Lower leg skin (tissue), 3 donors: ENCODE measurements at regions not wholly inside any gene's neighbourhood (a gene's known extent, or its start where the extent isn't known, plus 50 kb on each side); places are given as distances from the start of the nearest gene placed in this dataset.

Experiments
- POLR2A ChIP-seq, 2 donors: fragments of 450-650 bp; IDR thresholded peaks; one replicate each; pipeline ENCODE4 v1.6.1; 2016 to 2017; ENCODE audit warnings: antibody characterized with exemption in 2 of 2, mild to moderate bottlenecking in 1 of 2, moderate library complexity in 1 of 2
- TF ChIP-seq, protein P1 (sequence below), 3 donors: fragments of 450-650 bp; IDR thresholded peaks; one replicate each; pipeline ENCODE4 v1.5.1; 2016; ENCODE audit warnings: antibody characterized with exemption in 3 of 3, mild to moderate bottlenecking in 3 of 3, moderate library complexity in 2 of 3

DNA sequence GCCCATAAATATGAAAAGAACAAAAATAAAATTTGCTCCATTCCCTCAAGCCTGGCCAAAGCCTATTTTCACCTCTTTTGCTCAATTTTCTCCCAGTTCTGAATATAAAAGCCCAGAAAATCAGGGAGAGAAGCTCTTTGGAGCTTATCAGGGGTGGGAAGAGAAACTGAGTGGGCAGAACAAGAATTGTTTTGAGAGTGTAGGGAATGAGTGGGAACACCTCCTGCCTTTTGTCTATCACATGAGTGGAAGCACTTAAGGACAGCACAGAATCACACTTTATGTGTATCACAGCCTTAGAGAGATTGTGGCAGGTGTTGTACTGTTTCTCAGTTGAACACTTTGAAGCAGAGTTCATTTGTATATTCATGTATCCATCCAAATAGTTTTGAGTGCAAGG lies 139.2 kb upstream of the HMHB1 start:
- no peak for TF ChIP-seq POLR2A (IDR thresholded peaks at IDR 0.05)
- TF ChIP-seq, protein P1, sequence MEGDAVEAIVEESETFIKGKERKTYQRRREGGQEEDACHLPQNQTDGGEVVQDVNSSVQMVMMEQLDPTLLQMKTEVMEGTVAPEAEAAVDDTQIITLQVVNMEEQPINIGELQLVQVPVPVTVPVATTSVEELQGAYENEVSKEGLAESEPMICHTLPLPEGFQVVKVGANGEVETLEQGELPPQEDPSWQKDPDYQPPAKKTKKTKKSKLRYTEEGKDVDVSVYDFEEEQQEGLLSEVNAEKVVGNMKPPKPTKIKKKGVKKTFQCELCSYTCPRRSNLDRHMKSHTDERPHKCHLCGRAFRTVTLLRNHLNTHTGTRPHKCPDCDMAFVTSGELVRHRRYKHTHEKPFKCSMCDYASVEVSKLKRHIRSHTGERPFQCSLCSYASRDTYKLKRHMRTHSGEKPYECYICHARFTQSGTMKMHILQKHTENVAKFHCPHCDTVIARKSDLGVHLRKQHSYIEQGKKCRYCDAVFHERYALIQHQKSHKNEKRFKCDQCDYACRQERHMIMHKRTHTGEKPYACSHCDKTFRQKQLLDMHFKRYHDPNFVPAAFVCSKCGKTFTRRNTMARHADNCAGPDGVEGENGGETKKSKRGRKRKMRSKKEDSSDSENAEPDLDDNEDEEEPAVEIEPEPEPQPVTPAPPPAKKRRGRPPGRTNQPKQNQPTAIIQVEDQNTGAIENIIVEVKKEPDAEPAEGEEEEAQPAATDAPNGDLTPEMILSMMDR (IDR thresholded peaks at IDR 0.05): no peak
